Ectodermal cell (in vitro differentiated cells): ENCODE measurements at regions not wholly inside any gene's neighbourhood (a gene's known extent, or its start where the extent isn't known, plus 50 kb on each side); places are given as distances from the start of the nearest gene placed in this dataset.
"Not testable (repeated sequence)": the region's sequence is repeated elsewhere in the genome, so short reads cannot be mapped to it uniquely, and the experiment has no call there.

Experiments
- H3K27ac ChIP-seq: 2 replicates; pipeline ENCODE4 v1.7.0; 2013; ENCODE audit warnings: mild to moderate bottlenecking, low read depth, low read length; ENCODE audit not compliant: insufficient read depth, poor library complexity, severe bottlenecking
- H3K27me3 ChIP-seq: 2 replicates; pipeline ENCODE4 v1.7.0; 2013; ENCODE audit warnings: mild to moderate bottlenecking, low read length; ENCODE audit not compliant: insufficient read depth, control insufficient read depth, poor library complexity, severe bottlenecking
- H3K36me3 ChIP-seq: one replicate; pipeline ENCODE4 v1.7.0; 2013; ENCODE audit warnings: low read length; ENCODE audit not compliant: control insufficient read depth, insufficient read depth
- H3K4me1 ChIP-seq: one replicate; pipeline ENCODE4 v1.7.0; 2013; ENCODE audit warnings: low read length; ENCODE audit not compliant: control insufficient read depth, insufficient read depth
- H3K4me3 ChIP-seq: 2 replicates; pipeline ENCODE4 v1.7.0; 2013; ENCODE audit warnings: low read depth, low read length, control low read depth; ENCODE audit not compliant: insufficient read depth
- H3K9me3 ChIP-seq: 2 replicates; pipeline ENCODE4 v1.7.0; 2013; ENCODE audit warnings: mild to moderate bottlenecking, low read length, moderate library complexity; ENCODE audit not compliant: control insufficient read depth
- WGBS, 2 experiments: methylation state at CpG; one replicate each; pipeline ENCODE4 v1.1.7; 2013; ENCODE audit warnings: missing lambda C conversion rate in 2 of 2; 5-methylcytosine and 5-hydroxymethylcytosine counted together

GRCh38 chr2:111412841-111413650 is 292.3 kb downstream of the BCL2L11 start:
- 92% methylated on average over 11 to 12 of the region's 12 CpGs for WGBS, 2 experiments
- not testable (repeated sequence) for H3K4me3 ChIP-seq, H3K36me3 ChIP-seq, H3K27me3 ChIP-seq, H3K4me1 ChIP-seq, H3K27ac ChIP-seq, H3K9me3 ChIP-seq

GRCh38 chr2:111413950-111414349 is 293.2 kb downstream of the BCL2L11 start:
- not testable (repeated sequence) for H3K27me3 ChIP-seq, H3K36me3 ChIP-seq, H3K27ac ChIP-seq, H3K9me3 ChIP-seq, H3K4me3 ChIP-seq, H3K4me1 ChIP-seq
- 78 to 84% methylated on average over 4 of the region's 5 CpGs for WGBS, 2 experiments

DNA sequence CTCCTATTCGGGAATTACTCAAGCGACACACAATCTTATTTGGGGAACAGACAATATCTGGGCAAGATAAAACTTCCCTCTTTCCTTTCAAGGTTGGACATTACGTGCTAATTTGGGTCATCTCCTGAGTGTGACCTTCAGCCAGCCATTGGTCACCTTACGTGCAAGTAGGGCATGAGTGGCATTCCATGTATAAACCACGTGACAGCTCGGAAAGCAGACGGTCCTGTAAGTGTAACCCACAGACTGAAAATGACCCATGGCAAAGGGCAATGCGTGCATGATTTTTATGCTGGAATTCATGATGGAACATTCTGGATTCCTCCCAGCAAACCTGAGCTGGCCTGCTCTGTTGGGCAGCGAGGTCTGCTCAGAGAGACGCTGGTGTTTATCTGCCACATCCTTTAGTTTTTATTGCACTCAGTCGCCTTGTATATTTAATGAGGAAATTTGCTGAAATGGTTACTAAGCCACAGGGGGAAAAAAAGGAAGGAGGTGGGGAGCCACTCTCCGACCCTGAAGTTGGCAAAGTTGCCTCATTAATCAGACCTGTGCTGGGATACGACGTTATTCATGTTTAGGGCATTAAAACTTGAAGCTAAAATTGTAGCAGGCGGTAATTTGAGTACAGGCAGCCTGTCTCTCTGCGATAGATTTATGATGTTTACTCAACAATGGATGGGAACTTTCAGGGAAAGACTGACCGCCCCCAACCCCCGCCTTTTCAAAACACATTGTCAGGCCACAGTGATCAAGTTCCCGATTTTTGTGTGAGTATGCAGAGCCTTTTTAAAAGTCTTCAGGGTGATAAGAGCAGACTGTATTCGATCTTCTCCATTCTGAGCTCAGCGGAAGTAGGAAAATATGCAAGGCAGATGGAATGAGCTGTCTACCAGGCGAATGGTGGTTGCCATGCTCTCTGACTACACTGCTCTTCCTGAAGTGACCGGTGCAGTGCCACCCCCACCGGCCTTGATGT is 295.3 kb downstream of the BCL2L11 start:
- H3K4me1 ChIP-seq, H3K9me3 ChIP-seq, H3K4me3 ChIP-seq, H3K27ac ChIP-seq, H3K36me3 ChIP-seq, H3K27me3 ChIP-seq: not testable (repeated sequence)
- 92 to 94% methylated on average over 8 to 11 of the region's 24 CpGs for WGBS, 2 experiments

DNA sequence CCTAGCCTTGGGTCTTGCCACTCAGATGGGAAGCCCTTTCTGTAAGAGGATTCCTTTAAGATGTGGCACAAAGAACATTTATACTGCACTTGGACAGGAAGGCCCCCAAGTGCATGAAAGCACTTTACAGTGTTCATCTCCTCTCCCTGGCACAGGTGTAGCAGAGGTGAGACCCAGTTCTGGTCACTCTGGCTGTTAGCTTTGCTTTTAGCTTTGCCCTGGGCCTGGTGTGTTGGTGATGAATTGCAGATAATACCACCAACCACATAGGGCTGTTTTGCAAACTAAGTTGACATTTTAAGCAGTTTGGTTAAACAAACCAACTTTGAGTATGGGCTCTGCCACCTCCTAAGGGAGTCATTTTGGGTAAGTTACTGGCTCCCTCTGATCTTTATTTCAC is 296.3 kb downstream of the BCL2L11 start:
- H3K9me3 ChIP-seq, H3K27me3 ChIP-seq, H3K4me3 ChIP-seq, H3K4me1 ChIP-seq, H3K27ac ChIP-seq, H3K36me3 ChIP-seq: not testable (repeated sequence)

GRCh38 chr2:111418091-111418875 is 297.6 kb downstream of the BCL2L11 start:
- no CpG with 5 or more reads among the region's 6 CpGs for WGBS, 2 experiments
- not testable (repeated sequence) for H3K4me3 ChIP-seq, H3K4me1 ChIP-seq, H3K27ac ChIP-seq, H3K36me3 ChIP-seq, H3K9me3 ChIP-seq, H3K27me3 ChIP-seq

- H3K4me1 ChIP-seq, H3K27ac ChIP-seq, H3K9me3 ChIP-seq, H3K4me3 ChIP-seq, H3K36me3 ChIP-seq, H3K27me3 ChIP-seq: not testable (repeated sequence)
- WGBS, 2 experiments = no CpG with 5 or more reads among the region's 6 CpGs
Observed at GRCh38 chr2:111420074-111420473, 299.4 kb downstream of the BCL2L11 start.

GRCh38 chr2:111420835-111421234 is 300.1 kb downstream of the BCL2L11 start:
- H3K27ac ChIP-seq, H3K36me3 ChIP-seq, H3K4me1 ChIP-seq, H3K9me3 ChIP-seq, H3K27me3 ChIP-seq, H3K4me3 ChIP-seq: not testable (repeated sequence)
- WGBS, 2 experiments = 89 to 100% methylated on average over 2 of the region's 3 CpGs

- H3K4me3 ChIP-seq, H3K36me3 ChIP-seq, H3K27ac ChIP-seq, H3K4me1 ChIP-seq, H3K9me3 ChIP-seq, H3K27me3 ChIP-seq: not testable (repeated sequence)
- 98 to 100% methylated on average over 2 to 3 of the region's 6 CpGs for WGBS, 2 experiments
Observed at GRCh38 chr2:111421949-111422348, 301.2 kb downstream of the BCL2L11 start.

GRCh38 chr2:111422562-111422961 is 301.8 kb downstream of the BCL2L11 start:
- not testable (repeated sequence) for H3K27ac ChIP-seq, H3K4me1 ChIP-seq, H3K9me3 ChIP-seq, H3K27me3 ChIP-seq, H3K36me3 ChIP-seq, H3K4me3 ChIP-seq
- 84 to 87% methylated on average over 6 of the region's 7 CpGs for WGBS, 2 experiments

GRCh38 chr2:111423184-111423583 is 302.5 kb downstream of the BCL2L11 start:
- 98 to 99% methylated on average over 3 to 5 of the region's 7 CpGs for WGBS, 2 experiments
- H3K4me1 ChIP-seq, H3K4me3 ChIP-seq, H3K27me3 ChIP-seq, H3K36me3 ChIP-seq, H3K27ac ChIP-seq, H3K9me3 ChIP-seq: not testable (repeated sequence)
